Cardiac muscle cell (in vitro differentiated cells and primary cell): ENCODE measurements at regions not wholly inside any gene's neighbourhood (a gene's known extent, or its start where the extent isn't known, plus 50 kb on each side); places are given as distances from the start of the nearest gene placed in this dataset.
"Not testable (repeated sequence)": the region's sequence is repeated elsewhere in the genome, so short reads cannot be mapped to it uniquely, and the experiment has no call there.

Source experiments
- DNase-seq, 2 donors: peaks; one replicate each; pipeline versions ENCODE4 v3.0.0 to v3.0.0-alpha.2; 2010 to 2017; ENCODE audit warnings: low read depth in 1 of 2, low spot score in 1 of 2
- H3K27ac ChIP-seq: fragments of 200-600 bp; sonication (generic); 2 replicates; pipeline ENCODE4 v1.5.1; 2016
- H3K27me3 ChIP-seq: fragments of 200-600 bp; sonication (generic); 2 replicates; pipeline ENCODE4 v1.6.0; 2016; ENCODE audit warnings: control low read depth
- H3K36me3 ChIP-seq: fragments of 200-600 bp; sonication (generic); 2 replicates; pipeline ENCODE4 v1.5.1; 2016; ENCODE audit warnings: control low read depth
- H3K4me1 ChIP-seq: fragments of 200-600 bp; sonication (generic); 2 replicates; pipeline ENCODE4 v1.8.1; 2017; ENCODE audit warnings: low read depth, mild to moderate bottlenecking, mixed run types
- H3K4me3 ChIP-seq: fragments of 200-600 bp; sonication (generic); 2 replicates; pipeline ENCODE4 v1.5.1; 2016; ENCODE audit warnings: mild to moderate bottlenecking
- H3K9me3 ChIP-seq: fragments of 200-600 bp; sonication (generic); 2 replicates; pipeline ENCODE4 v1.5.1; 2017; ENCODE audit warnings: low read depth, mild to moderate bottlenecking, control low read depth
- TF ChIP-seq, protein P1 (sequence below): IDR thresholded peaks from 2 replicates; pipeline ENCODE4 v1.5.1; 2012; ENCODE audit warnings: low read depth, mild to moderate bottlenecking, low read length

DNA sequence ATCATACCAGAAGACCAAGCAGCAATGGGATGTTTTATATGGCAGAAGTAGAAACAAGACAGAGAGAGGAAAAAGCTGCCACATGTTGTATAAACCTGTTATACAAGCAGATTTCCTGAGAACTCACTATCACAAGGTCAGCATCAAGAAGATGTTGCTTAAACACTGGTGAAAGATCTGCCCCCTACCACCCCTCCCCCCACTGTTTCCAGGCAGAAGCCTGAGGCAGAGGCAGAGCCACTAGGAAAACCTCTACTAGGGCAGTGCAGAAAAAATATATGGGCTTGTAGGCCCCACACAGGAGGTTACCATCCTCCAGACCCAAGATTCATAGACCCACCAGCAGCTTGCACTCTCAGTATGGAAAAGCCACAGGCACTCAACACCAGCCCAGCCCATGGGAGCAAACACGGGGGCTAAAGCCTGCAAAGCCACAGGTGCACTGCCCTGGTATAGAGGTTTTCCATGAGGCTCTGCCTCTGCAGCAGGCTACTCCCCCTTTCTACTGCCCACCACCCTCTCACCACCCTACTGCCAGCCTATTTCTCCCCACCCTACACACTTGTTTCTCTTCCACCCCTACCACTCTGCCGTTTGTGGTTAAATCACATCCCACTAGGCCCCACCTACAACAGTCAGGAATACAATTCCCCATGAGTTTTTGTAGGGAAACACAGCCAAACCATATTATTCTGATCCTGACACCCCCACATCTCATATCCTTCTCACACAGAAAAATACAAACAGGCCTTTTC is 274.2 kb downstream of the POTED start:
- H3K9me3 ChIP-seq, H3K27me3 ChIP-seq, H3K27ac ChIP-seq, H3K4me3 ChIP-seq, H3K4me1 ChIP-seq, DNase-seq, H3K36me3 ChIP-seq: not testable (repeated sequence)

DNA sequence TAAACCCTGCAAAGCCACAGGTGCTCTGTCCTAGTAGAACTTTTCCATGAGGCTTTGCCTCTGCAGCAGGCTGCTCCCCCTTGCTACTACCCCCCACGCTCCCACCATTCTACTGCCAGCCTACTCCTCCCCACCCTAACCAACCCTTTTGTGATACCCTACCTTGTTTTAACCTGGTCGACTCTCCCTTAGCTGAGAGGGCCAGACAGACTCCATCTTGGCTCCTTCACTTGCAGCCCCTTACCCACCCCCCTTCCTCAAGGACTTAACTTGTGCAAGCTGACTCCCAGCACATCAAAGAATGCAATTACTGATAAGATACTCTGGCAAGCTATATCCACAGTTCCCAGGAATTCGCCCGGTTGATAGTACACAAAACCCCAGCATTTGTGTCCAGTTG is 267.9 kb downstream of the POTED start:
- not testable (repeated sequence) for H3K36me3 ChIP-seq, H3K27ac ChIP-seq, H3K4me1 ChIP-seq, H3K4me3 ChIP-seq, DNase-seq, H3K9me3 ChIP-seq, H3K27me3 ChIP-seq

DNA sequence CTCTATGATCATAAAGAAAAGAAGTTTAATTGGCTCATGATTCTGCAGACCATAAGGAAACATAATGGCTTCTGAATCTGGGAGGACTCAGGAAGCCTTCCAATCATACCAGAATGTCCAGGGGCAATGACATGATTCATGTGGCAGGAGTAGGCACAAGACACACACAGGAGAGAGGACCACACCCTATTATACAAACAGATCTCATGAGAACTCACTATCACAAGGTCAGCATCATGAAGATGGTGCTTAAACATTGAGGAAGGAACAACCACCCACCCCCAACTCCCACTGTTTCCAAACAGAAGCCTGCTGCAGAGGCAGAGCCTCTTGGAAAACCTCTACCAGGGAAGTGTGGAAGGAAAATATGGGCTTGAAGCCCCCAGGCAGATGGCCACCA is 267.4 kb downstream of the POTED start:
- DNase-seq, H3K36me3 ChIP-seq, H3K9me3 ChIP-seq, H3K27ac ChIP-seq, H3K27me3 ChIP-seq, H3K4me3 ChIP-seq, H3K4me1 ChIP-seq: not testable (repeated sequence)

DNA sequence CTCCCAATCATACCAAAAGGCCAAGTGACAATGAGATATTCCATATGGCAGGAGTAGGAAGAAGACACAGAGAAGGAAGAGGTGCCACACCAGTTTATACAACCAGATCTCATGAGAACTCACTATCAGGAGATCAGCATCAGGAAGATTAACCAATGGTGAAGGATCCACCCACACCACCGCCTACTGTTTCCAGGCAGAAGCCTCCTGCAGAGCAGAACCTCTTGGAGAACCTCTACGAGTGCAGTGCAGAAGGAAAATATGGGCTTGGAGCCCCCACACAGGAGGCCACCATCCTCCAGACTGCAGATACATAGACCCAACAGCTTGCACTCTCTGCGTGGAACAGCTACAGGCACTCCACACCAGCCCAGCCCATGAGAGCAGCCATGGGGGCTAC is 264.4 kb downstream of the POTED start:
- not testable (repeated sequence) for H3K9me3 ChIP-seq, H3K4me3 ChIP-seq, H3K36me3 ChIP-seq, H3K27me3 ChIP-seq, H3K27ac ChIP-seq, H3K4me1 ChIP-seq, DNase-seq

DNA sequence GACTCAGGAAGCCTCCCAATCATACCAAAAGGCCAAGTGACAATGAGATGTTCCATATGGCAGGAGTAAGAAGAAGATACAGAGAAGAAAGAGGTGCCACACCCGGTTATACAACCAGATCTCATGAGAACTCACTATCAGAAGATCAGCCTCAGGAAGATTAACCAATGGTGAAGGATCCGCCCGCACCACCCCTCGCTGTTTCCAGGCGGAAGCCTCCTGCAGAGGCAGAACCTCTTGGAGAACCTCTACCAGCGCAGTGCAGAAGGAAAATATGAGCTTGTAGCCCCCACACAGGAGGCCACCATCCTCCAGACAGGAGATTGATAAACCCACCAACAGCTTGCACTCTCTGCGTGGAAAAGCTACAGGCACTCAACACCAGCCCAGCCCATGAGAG is 245.1 kb downstream of the POTED start:
- no peaks in the 10 kb centered on the region for H3K36me3 ChIP-seq
- no peaks in the 10 kb centered on the region for H3K9me3 ChIP-seq
- no peak overlapping the region for H3K4me3 ChIP-seq
- no peaks in the 10 kb centered on the region for H3K4me1 ChIP-seq
- DNase-seq: no peak
- TF ChIP-seq, protein P1, sequence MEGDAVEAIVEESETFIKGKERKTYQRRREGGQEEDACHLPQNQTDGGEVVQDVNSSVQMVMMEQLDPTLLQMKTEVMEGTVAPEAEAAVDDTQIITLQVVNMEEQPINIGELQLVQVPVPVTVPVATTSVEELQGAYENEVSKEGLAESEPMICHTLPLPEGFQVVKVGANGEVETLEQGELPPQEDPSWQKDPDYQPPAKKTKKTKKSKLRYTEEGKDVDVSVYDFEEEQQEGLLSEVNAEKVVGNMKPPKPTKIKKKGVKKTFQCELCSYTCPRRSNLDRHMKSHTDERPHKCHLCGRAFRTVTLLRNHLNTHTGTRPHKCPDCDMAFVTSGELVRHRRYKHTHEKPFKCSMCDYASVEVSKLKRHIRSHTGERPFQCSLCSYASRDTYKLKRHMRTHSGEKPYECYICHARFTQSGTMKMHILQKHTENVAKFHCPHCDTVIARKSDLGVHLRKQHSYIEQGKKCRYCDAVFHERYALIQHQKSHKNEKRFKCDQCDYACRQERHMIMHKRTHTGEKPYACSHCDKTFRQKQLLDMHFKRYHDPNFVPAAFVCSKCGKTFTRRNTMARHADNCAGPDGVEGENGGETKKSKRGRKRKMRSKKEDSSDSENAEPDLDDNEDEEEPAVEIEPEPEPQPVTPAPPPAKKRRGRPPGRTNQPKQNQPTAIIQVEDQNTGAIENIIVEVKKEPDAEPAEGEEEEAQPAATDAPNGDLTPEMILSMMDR: no peak
- H3K27ac ChIP-seq: no peak overlapping the region
- no peaks in the 10 kb centered on the region for H3K27me3 ChIP-seq

DNA sequence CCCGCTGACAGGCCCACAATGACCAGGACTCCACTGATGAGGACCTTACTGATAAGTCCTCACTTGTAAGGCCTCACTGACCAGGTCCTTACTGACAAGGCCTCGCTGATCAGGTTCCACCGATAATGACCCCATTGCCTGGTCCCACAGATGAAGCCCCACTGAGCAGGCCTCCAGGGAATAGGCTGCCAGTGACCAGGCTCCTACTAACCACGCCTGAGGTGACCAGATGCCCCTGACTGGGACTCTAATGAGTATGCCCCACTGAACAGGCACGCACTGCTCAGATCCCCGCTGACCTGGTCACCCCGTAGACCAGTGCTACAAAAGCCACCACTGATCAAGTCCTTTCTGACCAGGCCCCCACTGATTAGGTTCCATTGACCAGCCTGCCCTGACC is 241.2 kb downstream of the POTED start:
- not testable (repeated sequence) for H3K4me1 ChIP-seq, H3K27me3 ChIP-seq, H3K4me3 ChIP-seq, H3K27ac ChIP-seq, H3K36me3 ChIP-seq, H3K9me3 ChIP-seq, DNase-seq

DNA sequence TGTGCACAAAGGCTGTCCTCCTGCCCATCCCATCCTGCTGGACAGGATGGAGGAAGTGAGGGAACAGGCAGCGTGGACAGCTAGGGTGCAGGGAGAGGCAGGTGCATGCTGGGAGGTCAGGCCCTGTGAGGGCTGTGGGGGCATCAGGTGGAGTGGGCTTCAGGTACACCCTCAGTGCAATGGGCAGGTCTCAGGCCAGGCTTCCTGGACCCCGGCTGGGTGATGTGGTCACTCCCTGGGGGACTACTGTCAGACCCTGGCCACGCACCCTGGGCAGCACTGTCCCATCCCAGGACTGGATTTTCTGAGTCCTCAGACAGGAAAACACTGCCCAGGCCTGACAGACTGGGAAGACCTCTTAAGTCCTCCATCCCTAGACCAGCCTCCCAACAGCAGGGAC is 239.9 kb downstream of the POTED start:
- H3K9me3 ChIP-seq: not testable (repeated sequence)

DNA sequence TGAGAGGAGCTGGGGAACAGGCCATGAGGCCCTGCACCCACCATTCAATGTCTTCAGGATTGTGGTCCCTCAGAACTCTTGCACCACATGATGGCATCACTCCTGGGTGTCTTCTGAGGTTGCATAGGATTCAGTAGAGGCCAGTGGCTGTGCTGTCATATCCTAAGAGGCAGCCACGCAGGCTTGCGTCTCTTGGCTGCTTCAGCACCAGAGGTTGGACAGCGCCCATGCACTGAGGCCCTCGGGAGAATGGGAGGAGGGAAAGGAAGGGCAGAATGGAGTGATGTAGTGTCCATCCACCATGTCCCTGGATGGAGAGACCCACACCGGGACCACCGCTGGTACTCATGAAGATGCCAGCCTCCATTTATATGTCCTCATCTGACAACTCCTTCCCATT is 237.1 kb downstream of the POTED start:
- not testable (repeated sequence) for H3K27ac ChIP-seq, H3K36me3 ChIP-seq, H3K27me3 ChIP-seq, H3K9me3 ChIP-seq, DNase-seq, H3K4me1 ChIP-seq, H3K4me3 ChIP-seq

More for the DNA sequence above, 239.9 kb downstream of the POTED start:
- H3K4me3 ChIP-seq, H3K27ac ChIP-seq, H3K27me3 ChIP-seq, H3K36me3 ChIP-seq, DNase-seq, H3K4me1 ChIP-seq: not testable (repeated sequence)

DNA sequence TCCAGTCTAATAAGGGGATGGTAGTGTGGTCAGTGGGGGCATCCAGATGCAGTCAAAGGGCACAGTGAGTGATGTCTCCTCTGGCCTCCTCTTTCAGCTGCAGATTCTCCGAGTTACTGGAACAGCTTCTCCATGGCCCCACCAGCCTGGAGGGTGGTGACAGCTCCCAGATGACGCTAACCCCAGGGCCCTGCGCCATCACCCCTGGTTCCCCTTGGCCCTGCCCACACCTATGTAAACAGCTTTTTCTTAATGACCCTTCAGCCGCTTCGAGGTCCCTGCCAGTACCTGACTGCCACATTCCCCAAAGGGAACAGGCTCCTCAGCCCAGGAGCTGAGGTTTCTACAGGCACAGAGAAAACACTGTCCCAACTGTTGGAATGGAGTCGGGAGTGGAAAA is 235.0 kb downstream of the POTED start:
- not testable (repeated sequence) for H3K27ac ChIP-seq, DNase-seq, H3K4me3 ChIP-seq, H3K9me3 ChIP-seq, H3K27me3 ChIP-seq, H3K4me1 ChIP-seq, H3K36me3 ChIP-seq

DNA sequence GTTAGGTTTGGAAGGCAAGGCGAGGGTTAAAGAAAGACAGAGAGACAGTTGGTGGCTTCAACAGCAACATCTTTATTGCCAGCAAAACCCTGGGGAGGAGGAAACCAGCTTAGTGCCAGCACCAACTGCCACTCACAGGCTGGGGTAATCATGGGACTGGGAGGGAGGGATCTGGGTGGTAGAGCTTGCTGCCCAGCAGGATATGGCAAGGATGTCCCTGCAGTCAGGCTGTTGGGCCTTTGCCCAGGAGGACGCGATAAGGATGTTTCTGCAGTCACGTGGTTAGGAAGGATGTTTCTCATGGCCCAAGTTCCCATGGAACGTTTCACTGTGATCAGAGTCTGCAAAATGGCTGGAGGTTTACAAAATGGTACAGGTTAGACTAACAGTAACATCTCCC is 233.5 kb downstream of the POTED start:
- DNase-seq, H3K27ac ChIP-seq, H3K4me1 ChIP-seq, H3K36me3 ChIP-seq, H3K27me3 ChIP-seq, H3K4me3 ChIP-seq, H3K9me3 ChIP-seq: not testable (repeated sequence)

DNA sequence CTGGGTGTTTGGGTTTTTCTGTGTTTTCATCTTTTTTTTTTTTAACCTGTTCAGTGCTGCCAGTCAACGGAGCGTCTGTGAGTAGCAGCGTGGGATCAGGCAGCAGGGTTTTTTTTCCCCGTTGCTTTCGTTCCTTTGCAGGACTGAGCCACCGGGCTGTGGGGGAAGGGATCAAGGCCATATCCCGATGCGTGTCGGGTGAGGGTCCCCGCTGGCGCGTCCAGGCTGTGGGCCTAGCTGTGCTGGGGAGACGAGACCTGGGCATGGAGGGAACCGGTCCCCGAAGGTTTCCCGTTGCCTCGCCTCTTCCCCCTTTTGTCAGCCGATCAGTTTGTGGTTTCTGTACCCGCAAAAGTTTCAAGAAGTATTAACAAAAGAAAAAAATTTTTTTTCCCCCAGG is 218.1 kb downstream of the POTED start:
- H3K27me3 ChIP-seq, H3K36me3 ChIP-seq, H3K4me3 ChIP-seq, DNase-seq, H3K9me3 ChIP-seq, H3K4me1 ChIP-seq, H3K27ac ChIP-seq: not testable (repeated sequence)
